ENCODE measurements at regions not wholly inside any gene's neighbourhood (a gene's known extent, or its start where the extent isn't known, plus 50 kb on each side); places are given as distances from the start of the nearest gene placed in this dataset.

GRCh38 chr19:31801611-31802010 is 452.4 kb upstream of the TSHZ3 start:
- H2BK5ac ChIP-seq (ENCODE audit: low read depth, low read length, poor library complexity) = no peak overlapping the region
- H4K8ac ChIP-seq (ENCODE audit: low read depth, low read length) = no peak overlapping the region
- no peak overlapping the region for H4K91ac ChIP-seq (ENCODE audit: low read depth, low read length)
- no peak overlapping the region for H4K12ac ChIP-seq (ENCODE audit: low read depth, low read length)
- H3K79me1 ChIP-seq (ENCODE audit: low read length) = no peaks in the 10 kb centered on the region
- H3K18ac ChIP-seq (ENCODE audit: low read length) = no peak overlapping the region
- H3K9me3 ChIP-seq (ENCODE audit: insufficient read depth, low read depth, low read length) = no peaks in the 10 kb centered on the region
- no peaks in the 10 kb centered on the region for H3K79me2 ChIP-seq (ENCODE audit: control insufficient read depth, insufficient read depth, low read length, poor library complexity)
- no peaks in the 10 kb centered on the region for H3K36me3 ChIP-seq (ENCODE audit: control insufficient read depth in 1 of 2, insufficient read depth in 2 of 2, low read length in 2 of 2)
- no peaks in the 10 kb centered on the region for H3K4me1 ChIP-seq (ENCODE audit: control insufficient read depth in 1 of 2, insufficient read depth in 2 of 2, low read length in 2 of 2)
- no peak overlapping the region for H2AK5ac ChIP-seq (ENCODE audit: low read length)
- DNase-seq = no peak
- no peak overlapping the region for H3K4me3 ChIP-seq (ENCODE audit: low read depth, low read length)
- no CpG with 5 or more reads among the region's 4 CpGs for WGBS (ENCODE audit: extremely low coverage, insufficient coverage, insufficient read length)
- no peak overlapping the region for H2BK120ac ChIP-seq (ENCODE audit: insufficient read depth, low read length, poor library complexity)
- H3K14ac ChIP-seq (ENCODE audit: low read length) = no peak overlapping the region
- no peak overlapping the region for H3K4ac ChIP-seq (ENCODE audit: low read depth, low read length)
- no peak overlapping the region for H3K4me2 ChIP-seq (ENCODE audit: low read length)
- H3K23ac ChIP-seq (ENCODE audit: low read length) = no peak overlapping the region
- no peak overlapping the region for H3K27ac ChIP-seq (ENCODE audit: low read depth, low read length)
- no peak overlapping the region for H3K9ac ChIP-seq (ENCODE audit: low read length)
- H2BK12ac ChIP-seq (ENCODE audit: low read length) = no peak overlapping the region
- H3K27me3 ChIP-seq (ENCODE audit: insufficient read depth, low read length) = no peaks in the 10 kb centered on the region
- no peak overlapping the region for H2AFZ ChIP-seq (ENCODE audit: insufficient read depth, low read length, poor library complexity)

GRCh38 chr19:31803835-31804446 is 454.7 kb upstream of the TSHZ3 start:
- Histone ChIP-seq H2BK5ac (ENCODE audit: low read depth, low read length, poor library complexity) (no peak overlapping the region), H3K9ac (ENCODE audit: low read length) (no peak overlapping the region), H3K4me1 (ENCODE audit: control insufficient read depth in 1 of 2, insufficient read depth in 2 of 2, low read length in 2 of 2) (no peaks in the 10 kb centered on the region), H3K4me2 (ENCODE audit: low read length) (no peak overlapping the region), H2BK120ac (ENCODE audit: insufficient read depth, low read length, poor library complexity) (no peak overlapping the region), H2BK12ac (ENCODE audit: low read length) (no peak overlapping the region), H3K4ac (ENCODE audit: low read depth, low read length) (no peak overlapping the region), H4K8ac (ENCODE audit: low read depth, low read length) (no peak overlapping the region), H3K79me1 (ENCODE audit: low read length) (no peaks in the 10 kb centered on the region), H3K36me3 (ENCODE audit: control insufficient read depth in 1 of 2, insufficient read depth in 2 of 2, low read length in 2 of 2) (no peaks in the 10 kb centered on the region), H2AK5ac (ENCODE audit: low read length) (no peak overlapping the region), H3K18ac (ENCODE audit: low read length) (no peak overlapping the region), H3K4me3 (ENCODE audit: low read depth, low read length) (no peak overlapping the region), H3K27me3 (ENCODE audit: insufficient read depth, low read length) (no peaks in the 10 kb centered on the region), H2AFZ (ENCODE audit: insufficient read depth, low read length, poor library complexity) (no peak overlapping the region), H3K79me2 (ENCODE audit: control insufficient read depth, insufficient read depth, low read length, poor library complexity) (no peaks in the 10 kb centered on the region), H3K14ac (ENCODE audit: low read length) (no peak overlapping the region), H4K12ac (ENCODE audit: low read depth, low read length) (no peak overlapping the region), H4K91ac (ENCODE audit: low read depth, low read length) (no peak overlapping the region), H3K9me3 (ENCODE audit: insufficient read depth, low read depth, low read length) (no peaks in the 10 kb centered on the region), H3K27ac (ENCODE audit: low read depth, low read length) (no peak overlapping the region), H3K23ac (ENCODE audit: low read length) (no peak overlapping the region)
- no CpG with 5 or more reads among the region's 6 CpGs for WGBS (ENCODE audit: extremely low coverage, insufficient coverage, insufficient read length)
- no peak for DNase-seq

DNA sequence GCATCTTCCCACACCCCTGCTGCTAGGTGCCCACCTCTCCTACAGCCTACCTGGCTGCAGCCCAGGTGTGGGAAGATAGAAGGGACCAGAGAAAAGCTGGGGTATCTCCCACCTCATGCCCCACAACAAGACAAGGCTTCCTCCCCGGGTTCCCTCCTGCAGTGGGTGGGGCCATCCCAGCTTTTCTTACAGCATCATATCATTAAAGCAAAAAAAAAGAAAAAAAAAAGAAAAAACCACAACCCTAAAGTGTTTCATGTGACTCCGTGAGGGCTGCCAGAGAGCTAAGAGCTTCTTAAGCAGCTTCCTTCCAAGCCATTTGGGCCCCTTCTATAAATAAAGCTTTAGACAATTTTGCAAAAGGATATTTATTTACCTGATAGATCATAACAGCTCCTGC is 455.4 kb upstream of the TSHZ3 start:
- Histone ChIP-seq H3K4ac (ENCODE audit: low read depth, low read length) (no peak overlapping the region), H2BK120ac (ENCODE audit: insufficient read depth, low read length, poor library complexity) (no peak overlapping the region), H3K9me3 (ENCODE audit: insufficient read depth, low read depth, low read length) (no peaks in the 10 kb centered on the region), H2BK12ac (ENCODE audit: low read length) (no peak overlapping the region), H3K4me2 (ENCODE audit: low read length) (no peak overlapping the region), H3K79me2 (ENCODE audit: control insufficient read depth, insufficient read depth, low read length, poor library complexity) (no peaks in the 10 kb centered on the region), H3K14ac (ENCODE audit: low read length) (no peak overlapping the region), H3K23ac (ENCODE audit: low read length) (no peak overlapping the region), H4K12ac (ENCODE audit: low read depth, low read length) (no peak overlapping the region), H2AFZ (ENCODE audit: insufficient read depth, low read length, poor library complexity) (no peak overlapping the region), H2AK5ac (ENCODE audit: low read length) (no peak overlapping the region), H3K9ac (ENCODE audit: low read length) (no peak overlapping the region), H3K36me3 (ENCODE audit: control insufficient read depth in 1 of 2, insufficient read depth in 2 of 2, low read length in 2 of 2) (no peaks in the 10 kb centered on the region), H3K4me3 (ENCODE audit: low read depth, low read length) (no peak overlapping the region), H3K4me1 (ENCODE audit: control insufficient read depth in 1 of 2, insufficient read depth in 2 of 2, low read length in 2 of 2) (no peaks in the 10 kb centered on the region), H2BK5ac (ENCODE audit: low read depth, low read length, poor library complexity) (no peak overlapping the region), H3K27me3 (ENCODE audit: insufficient read depth, low read length) (no peaks in the 10 kb centered on the region), H4K8ac (ENCODE audit: low read depth, low read length) (no peak overlapping the region), H4K91ac (ENCODE audit: low read depth, low read length) (no peak overlapping the region), H3K79me1 (ENCODE audit: low read length) (no peaks in the 10 kb centered on the region), H3K27ac (ENCODE audit: low read depth, low read length) (no peak overlapping the region), H3K18ac (ENCODE audit: low read length) (no peak overlapping the region)
- no CpG with 5 or more reads among the region's 2 CpGs for WGBS (ENCODE audit: extremely low coverage, insufficient coverage, insufficient read length)
- DNase-seq = no peak

DNA sequence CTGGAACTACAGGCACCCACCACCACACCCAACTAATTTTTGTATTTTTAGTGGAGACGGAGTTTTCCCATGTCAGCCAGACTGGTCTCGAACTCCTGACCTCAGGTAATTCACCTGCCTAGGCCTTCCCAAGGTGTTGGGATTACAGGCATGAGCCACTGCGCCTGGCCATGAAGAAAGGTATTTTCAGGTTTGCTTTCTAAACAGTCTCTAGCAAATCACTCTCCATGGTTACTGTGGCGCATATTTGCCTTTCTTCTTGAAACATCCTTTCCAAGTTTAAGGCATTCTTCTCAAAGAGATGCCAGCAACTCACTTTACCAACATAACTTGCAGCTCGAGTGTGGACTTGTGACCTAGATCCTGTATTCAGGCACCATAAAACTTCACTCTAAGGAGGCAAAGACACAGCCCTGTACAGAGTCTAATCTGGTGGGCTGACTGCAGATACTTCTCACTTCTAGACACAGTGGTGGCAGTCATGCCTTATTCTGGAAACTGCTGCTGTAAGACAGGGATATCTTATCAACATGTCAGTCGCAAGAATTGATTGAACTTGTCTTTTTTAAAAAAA is 461.4 kb upstream of the TSHZ3 start:
- no peak overlapping the region for H3K23ac ChIP-seq (ENCODE audit: low read length)
- no peak overlapping the region for H2BK12ac ChIP-seq (ENCODE audit: low read length)
- H4K12ac ChIP-seq (ENCODE audit: low read depth, low read length) = no peak overlapping the region
- no peak overlapping the region for H3K4me3 ChIP-seq (ENCODE audit: low read depth, low read length)
- H3K27me3 ChIP-seq (ENCODE audit: insufficient read depth, low read length) = no peaks in the 10 kb centered on the region
- no peak overlapping the region for H2AFZ ChIP-seq (ENCODE audit: insufficient read depth, low read length, poor library complexity)
- no peak overlapping the region for H3K18ac ChIP-seq (ENCODE audit: low read length)
- H3K4me2 ChIP-seq (ENCODE audit: low read length) = no peak overlapping the region
- no peak overlapping the region for H2BK120ac ChIP-seq (ENCODE audit: insufficient read depth, low read length, poor library complexity)
- no peak overlapping the region for H4K8ac ChIP-seq (ENCODE audit: low read depth, low read length)
- H3K14ac ChIP-seq (ENCODE audit: low read length) = no peak overlapping the region
- no peaks in the 10 kb centered on the region for H3K9me3 ChIP-seq (ENCODE audit: insufficient read depth, low read depth, low read length)
- no peak overlapping the region for H3K4ac ChIP-seq (ENCODE audit: low read depth, low read length)
- no peaks in the 10 kb centered on the region for H3K79me2 ChIP-seq (ENCODE audit: control insufficient read depth, insufficient read depth, low read length, poor library complexity)
- H2AK5ac ChIP-seq (ENCODE audit: low read length) = no peak overlapping the region
- H3K27ac ChIP-seq (ENCODE audit: low read depth, low read length) = no peak overlapping the region
- H3K4me1 ChIP-seq (ENCODE audit: control insufficient read depth in 1 of 2, insufficient read depth in 2 of 2, low read length in 2 of 2) = no peaks in the 10 kb centered on the region
- H2BK5ac ChIP-seq (ENCODE audit: low read depth, low read length, poor library complexity) = no peak overlapping the region
- H4K91ac ChIP-seq (ENCODE audit: low read depth, low read length) = no peak overlapping the region
- WGBS (ENCODE audit: extremely low coverage, insufficient coverage, insufficient read length) = no CpG with 5 or more reads among the region's 6 CpGs
- H3K79me1 ChIP-seq (ENCODE audit: low read length) = no peaks in the 10 kb centered on the region
- no peak for DNase-seq
- no peak overlapping the region for H3K9ac ChIP-seq (ENCODE audit: low read length)
- no peaks in the 10 kb centered on the region for H3K36me3 ChIP-seq (ENCODE audit: control insufficient read depth in 1 of 2, insufficient read depth in 2 of 2, low read length in 2 of 2)
